Pons (tissue), 1 donor: ENCODE measurements at regions not wholly inside any gene's neighbourhood (a gene's known extent, or its start where the extent isn't known, plus 50 kb on each side); places are given as distances from the start of the nearest gene placed in this dataset.

ENCODE experiments used
- DNase-seq: peaks from one replicate; pipeline ENCODE4 v3.0.0-alpha.2; 2016; ENCODE audit warnings: low spot score

DNA sequence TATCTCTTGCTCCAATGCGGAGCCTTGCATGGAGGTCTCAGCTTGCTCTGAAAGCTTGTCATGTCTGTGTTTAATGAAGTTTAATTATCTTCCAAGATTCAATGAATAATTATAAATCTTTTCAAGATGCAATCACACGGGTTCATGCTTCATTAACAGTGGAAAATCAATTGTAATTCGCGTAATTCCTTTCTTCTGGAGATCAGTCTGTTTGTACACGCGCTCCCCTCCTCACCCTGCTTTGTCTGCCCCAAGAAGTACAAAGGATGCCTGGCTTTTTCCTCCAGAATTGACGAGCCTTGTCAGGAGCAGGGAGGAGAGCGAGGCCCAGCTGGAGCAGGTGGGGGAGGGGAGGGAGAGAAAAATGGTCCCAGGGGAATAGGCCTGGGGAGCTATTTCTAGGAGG, 65.0 kb upstream of the DISP3 start:
- no peak for DNase-seq

DNA sequence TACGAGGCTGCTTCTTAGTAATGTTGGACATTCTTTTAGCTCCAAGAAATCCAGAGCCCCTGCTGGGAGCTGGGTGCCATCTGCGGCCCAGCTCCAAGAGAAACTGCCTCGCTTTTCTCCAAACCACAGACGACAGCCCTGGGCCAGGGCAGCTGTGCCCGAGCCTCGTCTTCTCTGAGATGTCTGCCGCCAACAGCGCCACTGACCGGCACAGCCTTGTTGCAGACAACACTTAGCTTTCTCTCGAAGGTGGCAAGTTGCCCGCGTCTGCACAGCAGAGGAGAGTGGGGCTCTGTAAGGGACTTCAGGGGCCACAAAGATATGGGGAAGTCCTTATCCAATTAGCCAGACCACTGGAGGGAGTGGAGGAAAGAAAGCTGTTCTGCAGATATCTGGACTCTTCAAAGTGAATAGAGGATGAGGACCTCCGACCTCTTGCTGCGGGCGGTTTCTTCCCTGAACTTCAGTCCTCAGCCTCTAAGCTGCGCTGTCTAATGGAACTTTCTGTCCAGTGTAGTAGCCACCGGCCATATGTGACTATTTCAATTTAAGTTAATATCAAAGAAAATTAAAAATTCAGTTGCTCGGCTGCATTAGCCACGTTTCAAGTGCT, 63.9 kb upstream of the DISP3 start:
- peak; percentile 71 for DNase-seq

DNA sequence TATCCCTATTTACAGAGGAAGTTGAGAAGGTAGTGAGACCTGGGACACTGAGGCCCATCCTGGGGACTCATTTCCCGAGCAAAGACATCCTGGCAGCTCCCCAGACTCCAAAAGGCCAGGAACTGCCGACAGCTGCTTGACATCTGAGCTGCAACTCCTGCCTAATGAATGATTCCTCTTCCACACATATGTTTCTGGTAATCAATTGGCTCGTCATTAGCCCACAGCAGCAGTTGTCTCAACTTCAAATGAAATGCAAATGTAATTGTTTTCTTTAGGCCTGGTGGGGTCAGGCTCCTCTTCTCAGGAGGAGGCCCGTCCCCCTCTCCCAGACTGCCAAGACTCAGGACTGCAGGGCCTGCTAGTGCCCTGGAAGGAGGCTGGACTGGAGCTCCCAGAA, 61.8 kb upstream of the DISP3 start:
- no peak for DNase-seq

DNA sequence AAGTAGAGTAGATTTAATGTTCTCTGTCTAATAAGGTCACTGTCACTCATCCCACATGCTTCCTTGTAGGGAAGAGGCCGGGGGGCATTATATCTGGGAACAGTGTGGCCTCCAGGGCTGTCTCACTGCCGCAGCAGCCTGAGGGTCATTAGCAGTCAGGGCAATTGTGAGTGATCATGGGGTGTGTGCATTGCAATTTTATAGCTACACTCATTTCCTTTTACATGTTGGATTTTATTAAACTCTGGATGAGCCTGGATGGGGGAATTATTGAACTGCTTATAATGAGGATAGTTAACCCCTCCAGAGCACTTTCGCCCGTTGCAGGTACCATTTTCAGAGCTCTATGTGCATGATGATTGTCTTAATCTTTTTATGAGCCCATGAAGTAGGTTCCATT, 60.9 kb upstream of the DISP3 start:
- no peak for DNase-seq

DNA sequence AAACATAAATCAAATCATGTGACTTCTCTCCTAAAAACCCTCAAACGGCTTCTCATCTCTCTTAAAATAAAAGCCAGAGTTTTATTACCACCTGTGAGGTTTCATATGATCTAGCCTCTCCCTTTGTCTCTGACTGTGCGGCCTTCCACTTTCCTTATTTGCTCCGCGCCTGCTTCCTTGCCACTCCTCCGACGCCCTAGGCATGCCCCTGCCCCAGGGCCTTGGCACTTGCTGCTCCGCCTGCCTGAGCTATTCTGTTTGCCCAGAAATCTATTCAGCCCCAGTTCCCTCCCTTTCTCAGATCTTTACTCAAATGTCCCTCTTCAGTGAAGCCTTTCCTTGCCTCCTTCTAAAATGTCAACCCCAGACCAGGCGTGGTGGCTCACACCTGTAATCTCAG, 57.5 kb upstream of the DISP3 start:
- DNase-seq, result no peak

DNA sequence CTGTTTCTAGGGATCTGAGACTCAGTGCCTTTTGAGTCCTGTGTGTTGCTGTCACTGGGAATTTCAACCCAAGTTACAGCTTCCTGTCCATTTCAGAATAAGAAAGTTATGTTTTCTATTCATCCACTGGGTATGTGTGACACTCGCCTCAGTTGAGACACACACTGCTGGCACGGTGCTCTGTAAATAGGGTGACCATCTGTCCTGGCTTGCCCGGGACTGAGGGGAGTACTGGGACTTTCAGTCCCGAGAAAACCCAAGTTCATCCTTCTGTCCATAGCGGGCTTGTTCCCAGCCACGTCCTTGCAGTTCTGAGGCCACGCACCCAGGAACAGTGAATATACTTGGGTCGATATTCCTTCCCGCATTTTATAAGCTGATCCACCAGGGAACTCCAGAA, 56.3 kb upstream of the DISP3 start:
- no peak for DNase-seq

DNA sequence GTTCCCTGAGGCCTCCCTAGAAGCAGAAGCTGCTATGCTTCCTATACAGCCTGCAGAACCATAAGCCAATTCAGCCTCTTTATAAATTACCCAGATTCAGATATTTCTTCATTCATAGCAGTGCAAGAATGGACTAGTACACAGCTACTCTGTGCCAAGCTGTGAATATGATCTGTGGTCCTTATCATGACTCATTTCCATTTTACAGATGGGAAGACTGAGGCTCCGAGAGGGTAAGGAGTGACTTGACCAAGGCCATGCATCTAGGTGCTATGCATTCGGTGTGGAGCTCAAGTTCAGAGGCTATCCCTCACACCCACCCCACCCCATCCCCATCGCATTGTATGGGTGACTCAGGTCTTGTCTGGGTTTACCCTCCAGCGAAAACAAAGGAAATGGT, 52.3 kb upstream of the DISP3 start:
- DNase-seq, result no peak

DNA sequence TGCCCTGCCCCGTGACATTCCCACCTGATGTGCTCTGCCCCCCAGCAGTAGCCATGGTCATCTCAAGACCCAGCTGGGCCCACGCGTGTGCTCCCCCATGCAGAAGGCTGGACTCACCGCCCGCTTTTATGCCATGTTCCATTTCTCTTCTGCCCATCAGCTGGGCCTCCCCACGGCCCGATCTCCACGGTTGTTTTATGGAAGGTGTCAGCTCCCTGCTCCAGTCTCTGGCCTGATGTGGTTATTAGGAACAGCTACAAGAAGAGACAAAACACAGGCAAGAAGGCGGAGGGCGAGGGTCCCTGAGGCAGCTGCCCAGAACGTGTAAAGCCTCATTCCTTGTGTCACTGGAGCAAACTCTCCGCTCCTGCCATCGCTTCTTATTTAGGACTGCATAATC, 50.2 kb upstream of the DISP3 start:
- DNase-seq, result no peak
